Ishikawa (cell line): ENCODE measurements at regions not wholly inside any gene's neighbourhood (a gene's known extent, or its start where the extent isn't known, plus 50 kb on each side); places are given as distances from the start of the nearest gene placed in this dataset.

Experiments used
- CEBPB ChIP-seq: IDR thresholded peaks from 2 replicates; pipeline ENCODE4 v1.6.1; 2012
- CREB1 ChIP-seq: IDR thresholded peaks from 2 replicates; pipeline ENCODE4 v1.6.1; 2012; ENCODE audit warnings: low read depth
- EGR1 ChIP-seq: IDR thresholded peaks from 2 replicates; pipeline ENCODE4 v1.6.1; 2012
- EP300 ChIP-seq: IDR thresholded peaks from 2 replicates; pipeline ENCODE4 v1.6.1; 2012; ENCODE audit warnings: borderline replicate concordance
- FOXM1 ChIP-seq: IDR thresholded peaks from 2 replicates; pipeline ENCODE4 v1.6.1; 2012; ENCODE audit warnings: low read depth, borderline replicate concordance
- MAX ChIP-seq: IDR thresholded peaks from 2 replicates; pipeline ENCODE4 v1.6.1; 2012
- NFIC ChIP-seq: IDR thresholded peaks from 2 replicates; pipeline ENCODE4 v1.6.1; 2012
- RAD21 ChIP-seq: IDR thresholded peaks from 2 replicates; pipeline ENCODE4 v1.6.1; 2012; ENCODE audit warnings: low read depth
- TAF1 ChIP-seq: IDR thresholded peaks from 2 replicates; pipeline ENCODE4 v1.6.1; 2012; ENCODE audit warnings: low read depth, mild to moderate bottlenecking
- TCF12 ChIP-seq: IDR thresholded peaks from 2 replicates; pipeline ENCODE4 v1.6.1; 2012; ENCODE audit warnings: low read depth
- TEAD4 ChIP-seq: IDR thresholded peaks from 2 replicates; pipeline ENCODE4 v1.6.1; 2012
- USF1 ChIP-seq: IDR thresholded peaks from 2 replicates; pipeline ENCODE4 v1.6.1; 2012
- YY1 ChIP-seq: IDR thresholded peaks from 2 replicates; pipeline ENCODE4 v1.6.1; 2012; ENCODE audit warnings: low read depth
- ZBTB7A ChIP-seq: IDR thresholded peaks from 2 replicates; pipeline ENCODE4 v1.6.1; 2012; ENCODE audit warnings: low read depth
- TF ChIP-seq, protein P1 (sequence below): IDR thresholded peaks from 2 replicates; pipeline ENCODE4 v1.6.1; 2012; ENCODE audit warnings: low read depth, mild to moderate bottlenecking

GRCh38 chr7:26013551-26014083 lies 138.4 kb upstream of the NFE2L3 start:
- TF ChIP-seq MAX: peak; percentile 30; the same call in 1 of the 2 replicates
- TF ChIP-seq, protein P1, sequence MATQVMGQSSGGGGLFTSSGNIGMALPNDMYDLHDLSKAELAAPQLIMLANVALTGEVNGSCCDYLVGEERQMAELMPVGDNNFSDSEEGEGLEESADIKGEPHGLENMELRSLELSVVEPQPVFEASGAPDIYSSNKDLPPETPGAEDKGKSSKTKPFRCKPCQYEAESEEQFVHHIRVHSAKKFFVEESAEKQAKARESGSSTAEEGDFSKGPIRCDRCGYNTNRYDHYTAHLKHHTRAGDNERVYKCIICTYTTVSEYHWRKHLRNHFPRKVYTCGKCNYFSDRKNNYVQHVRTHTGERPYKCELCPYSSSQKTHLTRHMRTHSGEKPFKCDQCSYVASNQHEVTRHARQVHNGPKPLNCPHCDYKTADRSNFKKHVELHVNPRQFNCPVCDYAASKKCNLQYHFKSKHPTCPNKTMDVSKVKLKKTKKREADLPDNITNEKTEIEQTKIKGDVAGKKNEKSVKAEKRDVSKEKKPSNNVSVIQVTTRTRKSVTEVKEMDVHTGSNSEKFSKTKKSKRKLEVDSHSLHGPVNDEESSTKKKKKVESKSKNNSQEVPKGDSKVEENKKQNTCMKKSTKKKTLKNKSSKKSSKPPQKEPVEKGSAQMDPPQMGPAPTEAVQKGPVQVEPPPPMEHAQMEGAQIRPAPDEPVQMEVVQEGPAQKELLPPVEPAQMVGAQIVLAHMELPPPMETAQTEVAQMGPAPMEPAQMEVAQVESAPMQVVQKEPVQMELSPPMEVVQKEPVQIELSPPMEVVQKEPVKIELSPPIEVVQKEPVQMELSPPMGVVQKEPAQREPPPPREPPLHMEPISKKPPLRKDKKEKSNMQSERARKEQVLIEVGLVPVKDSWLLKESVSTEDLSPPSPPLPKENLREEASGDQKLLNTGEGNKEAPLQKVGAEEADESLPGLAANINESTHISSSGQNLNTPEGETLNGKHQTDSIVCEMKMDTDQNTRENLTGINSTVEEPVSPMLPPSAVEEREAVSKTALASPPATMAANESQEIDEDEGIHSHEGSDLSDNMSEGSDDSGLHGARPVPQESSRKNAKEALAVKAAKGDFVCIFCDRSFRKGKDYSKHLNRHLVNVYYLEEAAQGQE: no peak
- TF ChIP-seq EP300: peak; percentile 95
- TF ChIP-seq YY1: peak; percentile 46
- TF ChIP-seq FOXM1: peak; percentile 90
- TF ChIP-seq CREB1: no peak
- no peak for TF ChIP-seq TAF1
- TF ChIP-seq TCF12: peak; percentile 97
- no peak for TF ChIP-seq EGR1
- no peak for TF ChIP-seq USF1
- TF ChIP-seq CEBPB: peak; percentile 52; the same call in 1 of the 2 replicates
- TF ChIP-seq NFIC: peak; percentile 99
- TF ChIP-seq TEAD4: peak; percentile 75
- TF ChIP-seq RAD21: peak; percentile 12; the same call in 1 of the 2 replicates
- TF ChIP-seq ZBTB7A: no peak

- no peak for TF ChIP-seq NFIC
- TF ChIP-seq CREB1: no peak
- no peak for TF ChIP-seq ZBTB7A
- TF ChIP-seq MAX: no peak
- TF ChIP-seq, protein P1: no peak
- no peak for TF ChIP-seq EGR1
- no peak for TF ChIP-seq CEBPB
- no peak for TF ChIP-seq FOXM1
- no peak for TF ChIP-seq EP300
Observed at GRCh38 chr7:26022982-26023381, 129.0 kb upstream of the NFE2L3 start.

DNA sequence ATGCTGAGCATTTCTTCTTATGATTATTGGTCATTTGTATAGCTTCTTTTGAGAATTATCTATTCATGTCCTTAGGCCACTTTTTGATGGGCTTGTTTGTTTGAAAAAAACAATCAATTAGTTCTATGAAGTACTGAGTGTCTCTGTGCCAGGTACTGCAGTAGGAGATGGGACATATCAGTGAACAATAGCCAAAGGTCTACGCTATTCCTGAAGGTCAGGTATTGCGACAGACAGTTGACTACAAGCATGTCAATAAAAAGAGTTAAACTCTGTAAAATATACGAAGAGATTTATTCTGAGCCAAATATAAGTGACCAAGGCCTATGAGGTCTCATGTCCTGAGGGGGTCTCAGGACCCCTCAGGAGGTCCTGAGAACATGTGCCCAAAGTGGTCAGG lies 122.1 kb upstream of the NFE2L3 start:
- no peak for TF ChIP-seq FOXM1
- TF ChIP-seq, protein P1: no peak
- TF ChIP-seq CREB1: no peak
- TF ChIP-seq TEAD4: no peak
- no peak for TF ChIP-seq CEBPB
- TF ChIP-seq EP300: no peak
- TF ChIP-seq NFIC: no peak
- no peak for TF ChIP-seq RAD21
- TF ChIP-seq EGR1: no peak
- TF ChIP-seq MAX: no peak

DNA sequence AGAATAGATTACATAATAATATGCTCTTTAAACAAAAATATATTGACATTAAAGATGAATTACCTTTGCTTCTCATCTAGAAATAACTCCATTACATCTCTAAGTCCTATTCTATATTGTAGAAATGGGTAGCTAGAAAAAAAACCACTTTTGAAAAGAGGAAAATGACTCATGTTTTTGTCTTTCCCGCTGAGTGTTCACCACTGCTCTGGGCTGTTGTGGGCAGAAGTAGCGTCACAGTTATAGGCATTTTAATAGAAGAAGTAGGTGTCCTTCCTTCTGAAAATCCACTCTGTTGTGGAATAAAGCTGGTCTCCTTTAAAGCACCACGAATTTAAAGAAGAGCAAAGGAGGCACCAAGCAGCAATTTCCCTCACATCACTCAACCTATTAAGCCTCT lies 117.6 kb upstream of the NFE2L3 start:
- TF ChIP-seq FOXM1 (no peak), TAF1 (no peak), RAD21 (no peak), TCF12 (no peak), EGR1 (no peak)
- TF ChIP-seq, protein P1: no peak
